OCI-LY7 (cell line): ENCODE measurements at regions not wholly inside any gene's neighbourhood (a gene's known extent, or its start where the extent isn't known, plus 50 kb on each side); places are given as distances from the start of the nearest gene placed in this dataset.

ENCODE experiments used
- BruUV-seq: library from RNA; stranded (reverse); fragments of 400-500 nt; replicated peaks from 2 replicates; lab custom pipeline; 2021; lab: Mats Ljungman, UMichigan
- CTCF ChIA-PET: fragments of 300-600 bp; sonication (Branson Sonifier 250); formaldehyde crosslinking; loops from one replicate; lab custom pipeline; 2022; ENCODE audit warnings: antibody characterized with exemption; ENCODE audit not compliant: unreplicated experiment; lab: Charles Lee
- POLR2A ChIA-PET: fragments of 300-600 bp; sonication (Branson Sonifier 250); formaldehyde crosslinking; loops from one replicate; lab custom pipeline; 2022; ENCODE audit warnings: antibody characterized with exemption; lab: Charles Lee
- DNase-seq: peaks from one replicate; pipeline ENCODE4 v3.0.0-alpha.2; 2015; ENCODE audit warnings: low spot score
- H2AFZ ChIP-seq: fragments of 200-600 bp; sonication (generic), shearing (Covaris generic); 2 replicates; pipeline ENCODE4 v1.6.1; 2014; ENCODE audit warnings: mild to moderate bottlenecking, antibody characterized with exemption, low read length, moderate library complexity
- H3K27ac ChIP-seq: fragments of 200-600 bp; sonication (generic); 2 replicates; pipeline ENCODE4 v1.5.1; 2014; ENCODE audit warnings: mixed run types, low read depth, mild to moderate bottlenecking, moderate library complexity, low read length, inconsistent platforms; ENCODE audit not compliant: poor library complexity, severe bottlenecking
- H3K36me3 ChIP-seq: fragments of 200-600 bp; sonication (generic); 2 replicates; pipeline ENCODE4 v1.6.1; 2014; ENCODE audit warnings: mild to moderate bottlenecking, antibody characterized with exemption, low read length, moderate library complexity, mixed read lengths; ENCODE audit not compliant: insufficient read depth
- H3K4me1 ChIP-seq: fragments of 200-600 bp; sonication (generic); 2 replicates; pipeline ENCODE4 v1.5.1; 2014; ENCODE audit warnings: mild to moderate bottlenecking, low read length; ENCODE audit not compliant: insufficient read depth, poor library complexity, severe bottlenecking
- H3K4me2 ChIP-seq: fragments of 200-600 bp; sonication (generic); 2 replicates; pipeline ENCODE4 v1.6.1; 2014; ENCODE audit warnings: mild to moderate bottlenecking, low read length
- H3K4me3 ChIP-seq: fragments of 200-600 bp; sonication (generic); 2 replicates; pipeline ENCODE4 v1.5.1; 2014; ENCODE audit warnings: mild to moderate bottlenecking, low read depth, low read length; ENCODE audit not compliant: poor library complexity, severe bottlenecking
- H3K79me2 ChIP-seq: fragments of 200-600 bp; sonication (generic); 2 replicates; pipeline ENCODE4 v1.6.1; 2016; ENCODE audit warnings: low read depth, mild to moderate bottlenecking, low read length, moderate library complexity, mixed read lengths; ENCODE audit not compliant: insufficient read depth
- H3K9me2 ChIP-seq: fragments of 200-600 bp; sonication (generic); 2 replicates; pipeline ENCODE4 v1.6.1; 2016; ENCODE audit warnings: mild to moderate bottlenecking, low read length, mixed read lengths; ENCODE audit not compliant: insufficient read depth
- H3K9me3 ChIP-seq: fragments of 200-600 bp; sonication (generic); 2 replicates; pipeline ENCODE4 v1.6.1; 2014; ENCODE audit warnings: mild to moderate bottlenecking, mixed run types, low read length, mixed read lengths
- H4K20me1 ChIP-seq: fragments of 200-600 bp; sonication (generic); 2 replicates; pipeline ENCODE4 v1.6.1; 2014; ENCODE audit warnings: mild to moderate bottlenecking, antibody characterized with exemption, low read length, moderate library complexity, mixed read lengths; ENCODE audit not compliant: insufficient read depth
- CTCF ChIP-seq: fragments of 200-600 bp; sonication (generic); conservative IDR thresholded peaks from 2 replicates; pipeline ENCODE4 v1.5.1; 2014; ENCODE audit warnings: mild to moderate bottlenecking, antibody characterized with exemption, low read length, moderate library complexity, mixed read lengths
- EZH2phosphoT487 ChIP-seq: fragments of 200-600 bp; sonication (generic); IDR thresholded peaks from 2 replicates; pipeline ENCODE4 v1.6.1; 2018; ENCODE audit warnings: low read depth, borderline replicate concordance, mild to moderate bottlenecking, mixed run types, antibody characterized with exemption, low read length, moderate library complexity, mixed read lengths
- intact Hi-C: fragments of 100-400 bp; cut with micrococcal nuclease; formaldehyde crosslinking; loops from one replicate; pipeline ENCODE4 v1.10.0; 2022; ENCODE audit not compliant: unreplicated experiment

- POLR2A ChIA-PET = interaction anchor here (0.7 to 1.1 kb wide), 2 partner anchors 64 to 188 kb away, joined by 3 to 4 read pairs; no protein-coding TSS in a partner anchor
- no peaks in the 10 kb centered on the region for H3K9me2 ChIP-seq
- CTCF ChIA-PET = no interaction called here
- no peaks in the 10 kb centered on the region for H3K9me3 ChIP-seq
- H3K4me1 ChIP-seq = peaks cover 11% of the 10 kb centered on the region
- H2AFZ ChIP-seq = no peak overlapping the region
- intact Hi-C loops = no loop called here
- TF ChIP-seq CTCF (no peak), EZH2phosphoT487 (no peak)
- no peak overlapping the region for H3K4me2 ChIP-seq
- H3K27ac ChIP-seq = no peak overlapping the region
- no peaks in the 10 kb centered on the region for H4K20me1 ChIP-seq
- no TSS peak for BruUV-seq
- no peak for DNase-seq
- H3K4me3 ChIP-seq = no peak overlapping the region
- H3K36me3 ChIP-seq = no peaks in the 10 kb centered on the region
- H3K79me2 ChIP-seq = no peaks in the 10 kb centered on the region
Measured at GRCh38 chr2:8049176-8049575, 632.7 kb upstream of the ID2 start.

GRCh38 chr2:8049851-8050571 lies 631.8 kb upstream of the ID2 start:
- TF ChIP-seq CTCF (no peak), EZH2phosphoT487 (no peak)
- Histone ChIP-seq H3K9me2 (no peaks in the 10 kb centered on the region), H3K4me2 (no peak overlapping the region), H3K36me3 (no peaks in the 10 kb centered on the region), H3K4me3 (no peak overlapping the region), H3K27ac (no peak overlapping the region), H3K9me3 (no peaks in the 10 kb centered on the region), H3K4me1 (peaks cover 18% of the 10 kb centered on the region), H3K79me2 (no peaks in the 10 kb centered on the region), H2AFZ (no peak overlapping the region), H4K20me1 (no peaks in the 10 kb centered on the region)
- no peak for DNase-seq
- ChIA-PET CTCF (no interaction called here), POLR2A (interaction anchor here (0.6 to 1.1 kb wide), 3 partner anchors 63 to 844 kb away, joined by 3 to 4 read pairs (median 4); no protein-coding TSS in a partner anchor)
- BruUV-seq = no TSS peak
- intact Hi-C loops = no loop called here

- ChIA-PET POLR2A (interaction anchor here (1.1 to 1.3 kb wide), 2 partner anchors 9 to 11 kb away, joined by 4 to 5 read pairs; no protein-coding TSS in a partner anchor), CTCF (no interaction called here)
- Histone ChIP-seq H3K27ac (no peak overlapping the region), H3K4me2 (no peak overlapping the region), H3K4me1 (peaks cover 27% of the 10 kb centered on the region), H3K9me2 (no peaks in the 10 kb centered on the region), H3K79me2 (no peaks in the 10 kb centered on the region), H3K4me3 (no peak overlapping the region), H4K20me1 (no peaks in the 10 kb centered on the region), H2AFZ (no peak overlapping the region), H3K9me3 (peaks cover 15% of the 10 kb centered on the region; the same call in 1 of the 2 replicates), H3K36me3 (no peaks in the 10 kb centered on the region)
- intact Hi-C loops = no loop called here
- no TSS peak for BruUV-seq
- DNase-seq = no peak
- TF ChIP-seq EZH2phosphoT487 (no peak), CTCF (no peak)
Measured at GRCh38 chr2:8053216-8053615, 628.6 kb upstream of the ID2 start.
